Esophagus squamous epithelium (tissue), 5 donors: ENCODE measurements at regions not wholly inside any gene's neighbourhood (a gene's known extent, or its start where the extent isn't known, plus 50 kb on each side); places are given as distances from the start of the nearest gene placed in this dataset.

Experiments
- DNase-seq: peaks from one replicate; lab custom pipeline; 2025; lab: John Stamatoyannopoulos, UW
- H3K27ac ChIP-seq, 4 donors: fragments of 200-600 bp; sonication (generic); one replicate each; pipeline ENCODE4 v1.5.1; 2016 to 2019; ENCODE audit warnings: mild to moderate bottlenecking in 1 of 4
- H3K27me3 ChIP-seq, 4 donors: fragments of 200-600 bp; sonication (generic); 1 replicate in 3 of 4; 2 replicates in 1 of 4; pipeline versions ENCODE4 v1.5.1 to v1.6.0; 2017 to 2021; ENCODE audit warnings: antibody characterized with exemption in 1 of 4
- H3K36me3 ChIP-seq, 3 donors: fragments of 200-600 bp; sonication (generic); one replicate each; pipeline ENCODE4 v1.5.1; 2016 to 2019
- H3K4me1 ChIP-seq, 3 donors: fragments of 200-600 bp; sonication (generic); one replicate each; pipeline ENCODE4 v1.5.1; 2017 to 2019
- H3K4me3 ChIP-seq, 4 donors: fragments of 200-600 bp; sonication (generic); 1 replicate in 3 of 4; 2 replicates in 1 of 4; pipeline ENCODE4 v1.5.1; 2016 to 2019; ENCODE audit warnings: mild to moderate bottlenecking in 2 of 4, moderate library complexity in 1 of 4
- H3K9me3 ChIP-seq, 3 donors: fragments of 200-600 bp; sonication (generic); one replicate each; pipeline ENCODE4 v1.5.1; 2016 to 2019
- CTCF ChIP-seq, 6 experiments: fragments of 450-650 bp in 4 of 6; fragments of 200-600 bp in 2 of 6; sonication (generic) in 2 of 6; IDR thresholded peaks; one replicate each; pipeline ENCODE4 v1.5.1; 2016 to 2019; ENCODE audit warnings: antibody characterized with exemption in 6 of 6, mild to moderate bottlenecking in 4 of 6, moderate library complexity in 4 of 6
- POLR2A ChIP-seq, 4 donors: fragments of 450-650 bp; IDR thresholded peaks; one replicate each; pipeline ENCODE4 v1.6.1; 2017; ENCODE audit warnings: antibody characterized with exemption in 4 of 4, mild to moderate bottlenecking in 4 of 4, moderate library complexity in 3 of 4
- intact Hi-C: fragments of 100-400 bp; cut with DNase I; formaldehyde crosslinking; loops from one replicate; pipeline ENCODE4 v1.15.0; 2022
- donor health status: DM: yes; HTN: yes; CAD: no.

- Histone ChIP-seq H3K4me3 (no peak overlapping the region), H3K4me1 (no peaks in the 10 kb centered on the region), H3K36me3 (no peaks in the 10 kb centered on the region), H3K27me3 (no peaks in the 10 kb centered on the region), H3K9me3 (no peaks in the 10 kb centered on the region), H3K27ac (no peak overlapping the region)
- no peak for TF ChIP-seq CTCF (IDR thresholded peaks at IDR 0.05)
- no peak for TF ChIP-seq POLR2A (IDR thresholded peaks at IDR 0.05)
- intact Hi-C loops: no loop called here
- no peak for DNase-seq
These were observed 51.1 kb upstream of the KCNK2 start for GRCh38 chr1:215031392-215031791.
